SK-N-SH (cell line): ENCODE measurements at regions not wholly inside any gene's neighbourhood (a gene's known extent, or its start where the extent isn't known, plus 50 kb on each side); places are given as distances from the start of the nearest gene placed in this dataset.

Experiments
- CHD2 ChIP-seq: fragments of 150-350 bp; IDR thresholded peaks from 2 replicates; pipeline ENCODE4 v1.6.1; 2018; ENCODE audit warnings: low read length; ENCODE audit not compliant: partially characterized antibody
- ELF1 ChIP-seq: IDR thresholded peaks from 2 replicates; pipeline ENCODE4 v1.4.0; 2012
- EZH2phosphoT487 ChIP-seq: fragments of 200-600 bp; sonication (generic); IDR thresholded peaks from 2 replicates; pipeline ENCODE4 v1.6.1; 2017; ENCODE audit warnings: low read depth, mixed run types, mild to moderate bottlenecking, antibody characterized with exemption, moderate library complexity, borderline replicate concordance
- FOSL2 ChIP-seq: IDR thresholded peaks from 2 replicates; pipeline ENCODE4 v1.4.0; 2012; ENCODE audit warnings: low read depth, mild to moderate bottlenecking, moderate library complexity, borderline replicate concordance
- GABPA ChIP-seq: IDR thresholded peaks from 2 replicates; pipeline ENCODE4 v1.4.0; 2012; ENCODE audit warnings: low read depth, mild to moderate bottlenecking
- GATA2 ChIP-seq: sonication (generic); formaldehyde crosslinking; IDR thresholded peaks from 2 replicates; pipeline ENCODE4 v1.5.0; 2020; ENCODE audit warnings: mild to moderate bottlenecking, missing genetic modification reagents
- MXI1 ChIP-seq: IDR thresholded peaks from 2 replicates; pipeline ENCODE4 v1.6.1; 2012; ENCODE audit warnings: mild to moderate bottlenecking, low read depth, low read length, improper control_type of control experiment
- POLR2AphosphoS5 ChIP-seq: IDR thresholded peaks from 2 replicates; pipeline ENCODE4 v1.6.1; 2012; ENCODE audit warnings: low read depth, low read length
- REST ChIP-seq: IDR thresholded peaks from 2 replicates; pipeline ENCODE4 v1.6.1; 2012; ENCODE audit warnings: mild to moderate bottlenecking, low read depth, low read length, moderate library complexity
- TAF1 ChIP-seq: IDR thresholded peaks from 2 replicates; pipeline ENCODE4 v1.6.1; 2012; ENCODE audit warnings: low read depth, mild to moderate bottlenecking, low read length, moderate library complexity, borderline replicate concordance
- TCF12 ChIP-seq: IDR thresholded peaks from 2 replicates; pipeline ENCODE4 v1.4.0; 2012
- USF2 ChIP-seq: fragments of 150-350 bp; IDR thresholded peaks from 2 replicates; pipeline ENCODE4 v1.6.1; 2017; ENCODE audit warnings: antibody characterized with exemption, low read length, low read depth, borderline replicate concordance
- TF ChIP-seq, protein P1 (sequence below): fragments of 200-600 bp; sonication (generic); IDR thresholded peaks from 2 replicates; pipeline ENCODE4 v1.6.1; 2017; ENCODE audit warnings: antibody characterized with exemption, mild to moderate bottlenecking, moderate library complexity

DNA sequence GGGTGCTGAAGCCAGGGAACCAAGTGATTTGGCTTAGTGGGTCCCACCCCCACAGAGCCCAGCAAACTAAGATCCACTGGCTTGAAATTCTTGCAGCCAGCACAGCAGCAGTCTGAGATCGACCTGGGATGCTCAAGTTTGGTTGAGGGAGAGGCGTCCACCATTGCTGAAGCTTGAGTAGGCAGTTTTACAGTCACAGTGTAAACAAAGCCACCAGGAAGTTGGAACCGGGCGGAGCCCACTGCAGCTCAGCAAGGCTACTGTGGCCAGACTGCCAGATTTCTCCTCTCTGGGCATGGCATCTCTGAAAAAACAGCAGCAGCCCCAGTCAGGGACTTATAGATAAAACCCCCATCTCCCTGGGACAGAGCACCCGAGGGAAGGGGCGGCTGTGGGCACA lies 424.1 kb upstream of the TENM4 start:
- TF ChIP-seq POLR2AphosphoS5 (no peak), TAF1 (no peak), TCF12 (no peak), CHD2 (no peak), REST (no peak), FOSL2 (no peak), GATA2 (CRISPR knock-in tag) (no peak), EZH2phosphoT487 (no peak), GABPA (no peak), USF2 (no peak), MXI1 (no peak), ELF1 (no peak)
- TF ChIP-seq, protein P1, sequence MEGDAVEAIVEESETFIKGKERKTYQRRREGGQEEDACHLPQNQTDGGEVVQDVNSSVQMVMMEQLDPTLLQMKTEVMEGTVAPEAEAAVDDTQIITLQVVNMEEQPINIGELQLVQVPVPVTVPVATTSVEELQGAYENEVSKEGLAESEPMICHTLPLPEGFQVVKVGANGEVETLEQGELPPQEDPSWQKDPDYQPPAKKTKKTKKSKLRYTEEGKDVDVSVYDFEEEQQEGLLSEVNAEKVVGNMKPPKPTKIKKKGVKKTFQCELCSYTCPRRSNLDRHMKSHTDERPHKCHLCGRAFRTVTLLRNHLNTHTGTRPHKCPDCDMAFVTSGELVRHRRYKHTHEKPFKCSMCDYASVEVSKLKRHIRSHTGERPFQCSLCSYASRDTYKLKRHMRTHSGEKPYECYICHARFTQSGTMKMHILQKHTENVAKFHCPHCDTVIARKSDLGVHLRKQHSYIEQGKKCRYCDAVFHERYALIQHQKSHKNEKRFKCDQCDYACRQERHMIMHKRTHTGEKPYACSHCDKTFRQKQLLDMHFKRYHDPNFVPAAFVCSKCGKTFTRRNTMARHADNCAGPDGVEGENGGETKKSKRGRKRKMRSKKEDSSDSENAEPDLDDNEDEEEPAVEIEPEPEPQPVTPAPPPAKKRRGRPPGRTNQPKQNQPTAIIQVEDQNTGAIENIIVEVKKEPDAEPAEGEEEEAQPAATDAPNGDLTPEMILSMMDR: no peak
